Breast epithelium (tissue), 4 donors: ENCODE measurements at regions not wholly inside any gene's neighbourhood (a gene's known extent, or its start where the extent isn't known, plus 50 kb on each side); places are given as distances from the start of the nearest gene placed in this dataset.

Source experiments
- DNase-seq, 2 donors: peaks; one replicate each; pipeline ENCODE4 v3.0.0-alpha.2; 2019; ENCODE audit warnings: low spot score in 2 of 2
- H3K27ac ChIP-seq, 2 donors: fragments of 200-600 bp; sonication (generic) in 1 of 2; one replicate each; pipeline ENCODE4 v1.5.1; 2016 to 2019; ENCODE audit warnings: mild to moderate bottlenecking in 1 of 2
- H3K27me3 ChIP-seq, 2 donors: fragments of 200-600 bp; sonication (generic) in 1 of 2; one replicate each; pipeline versions ENCODE4 v1.5.1 to v1.6.0; 2017 to 2019; ENCODE audit warnings: control low read depth in 1 of 2, mild to moderate bottlenecking in 1 of 2
- H3K36me3 ChIP-seq: fragments of 200-600 bp; one replicate; pipeline ENCODE4 v1.5.1; 2019
- H3K4me1 ChIP-seq, 2 donors: fragments of 200-600 bp; sonication (generic); one replicate each; pipeline ENCODE4 v1.5.1; 2016 to 2019; ENCODE audit warnings: control low read depth in 1 of 2
- H3K4me3 ChIP-seq, 3 donors: fragments of 200-600 bp; sonication (generic); 1 replicate in 2 of 3; 2 replicates in 1 of 3; pipeline ENCODE4 v1.5.1; 2016 to 2019; ENCODE audit warnings: mild to moderate bottlenecking in 3 of 3, moderate library complexity in 2 of 3
- H3K9me3 ChIP-seq, 2 donors: fragments of 200-600 bp; sonication (generic) in 1 of 2; one replicate each; pipeline ENCODE4 v1.5.1; 2016 to 2019; ENCODE audit warnings: control low read depth in 1 of 2
- CTCF ChIP-seq, 3 donors: fragments of 450-650 bp; IDR thresholded peaks; one replicate each; pipeline ENCODE4 v1.5.1; 2016 to 2017; ENCODE audit warnings: antibody characterized with exemption in 3 of 3, mild to moderate bottlenecking in 3 of 3, moderate library complexity in 3 of 3
- POLR2A ChIP-seq: fragments of 450-650 bp; IDR thresholded peaks from one replicate; pipeline ENCODE4 v1.6.1; 2016; ENCODE audit warnings: antibody characterized with exemption, mild to moderate bottlenecking, moderate library complexity
- POLR2AphosphoS5 ChIP-seq, 3 donors: sonication (generic); formaldehyde crosslinking; IDR thresholded peaks; one replicate each; pipeline ENCODE4 v1.6.1; 2017; ENCODE audit warnings: antibody characterized with exemption in 3 of 3
- intact Hi-C: fragments of 100-400 bp; cut with DNase I; formaldehyde crosslinking; loops from one replicate; pipeline ENCODE4 v1.15.1; 2023; ENCODE audit warnings: low total_unique reads

GRCh38 chr22:27628891-27629631 is 172.5 kb downstream of the MN1 start:
- no peak overlapping the region for H3K27ac ChIP-seq

GRCh38 chr22:27629908-27630673 is 171.5 kb downstream of the MN1 start:
- H3K27ac ChIP-seq: no peak overlapping the region
- no peak for DNase-seq
- no peaks in the 10 kb centered on the region for H3K9me3 ChIP-seq
- H3K4me3 ChIP-seq: no peak overlapping the region
- no peak for TF ChIP-seq POLR2AphosphoS5 (IDR thresholded peaks at IDR 0.05)
- no peaks in the 10 kb centered on the region for H3K36me3 ChIP-seq
- intact Hi-C loops: no loop called here
- H3K4me1 ChIP-seq: no peaks in the 10 kb centered on the region
- no peaks in the 10 kb centered on the region for H3K27me3 ChIP-seq

More at GRCh38 chr22:27628891-27629631, 172.5 kb downstream of the MN1 start:
- Histone ChIP-seq H3K36me3 (no peaks in the 10 kb centered on the region), H3K4me3 (no peak overlapping the region), H3K9me3 (no peaks in the 10 kb centered on the region), H3K27me3 (no peaks in the 10 kb centered on the region), H3K4me1 (no peaks in the 10 kb centered on the region)
- TF ChIP-seq CTCF (IDR thresholded peaks at IDR 0.05): no peak
- TF ChIP-seq POLR2AphosphoS5 (IDR thresholded peaks at IDR 0.05): no peak
- no peak for TF ChIP-seq POLR2A
- intact Hi-C loops: no loop called here
- no peak for DNase-seq

GRCh38 chr22:27630754-27631153 is 170.8 kb downstream of the MN1 start:
- no peak overlapping the region for H3K4me3 ChIP-seq
- H3K36me3 ChIP-seq: no peaks in the 10 kb centered on the region
- DNase-seq: no peak
- TF ChIP-seq POLR2AphosphoS5 (IDR thresholded peaks at IDR 0.05) (no peak), POLR2A (no peak), CTCF (IDR thresholded peaks at IDR 0.05) (no peak)
- H3K9me3 ChIP-seq: no peaks in the 10 kb centered on the region
- H3K4me1 ChIP-seq: no peaks in the 10 kb centered on the region
- intact Hi-C loops: no loop called here
- no peak overlapping the region for H3K27ac ChIP-seq
- no peaks in the 10 kb centered on the region for H3K27me3 ChIP-seq

- Histone ChIP-seq H3K4me1 (no peaks in the 10 kb centered on the region), H3K9me3 (no peaks in the 10 kb centered on the region), H3K4me3 (no peak overlapping the region), H3K36me3 (no peaks in the 10 kb centered on the region), H3K27me3 (no peaks in the 10 kb centered on the region), H3K27ac (no peak overlapping the region)
- intact Hi-C loops: no loop called here
- DNase-seq: no peak
- TF ChIP-seq POLR2AphosphoS5 (IDR thresholded peaks at IDR 0.05) (no peak), POLR2A (no peak), CTCF (IDR thresholded peaks at IDR 0.05) (no peak)
Measured at GRCh38 chr22:27631641-27632040, 169.9 kb downstream of the MN1 start.

- TF ChIP-seq POLR2A: no peak
- TF ChIP-seq POLR2AphosphoS5 (IDR thresholded peaks at IDR 0.05): no peak
- TF ChIP-seq CTCF (IDR thresholded peaks at IDR 0.05): no peak
- intact Hi-C loops: no loop called here
- no peak overlapping the region for H3K27ac ChIP-seq
- no peaks in the 10 kb centered on the region for H3K9me3 ChIP-seq
- no peak overlapping the region for H3K4me3 ChIP-seq
- H3K4me1 ChIP-seq: no peaks in the 10 kb centered on the region
- H3K36me3 ChIP-seq: no peaks in the 10 kb centered on the region
- no peaks in the 10 kb centered on the region for H3K27me3 ChIP-seq
- DNase-seq: no peak
Measured at GRCh38 chr22:27632451-27633295, 168.9 kb downstream of the MN1 start.
